ENCODE measurements at regions not wholly inside any gene's neighbourhood (a gene's known extent, or its start where the extent isn't known, plus 50 kb on each side); places are given as distances from the start of the nearest gene placed in this dataset.

- no peaks in the 10 kb centered on the region for H3K36me3 ChIP-seq
- no peaks in the 10 kb centered on the region for H3K27me3 ChIP-seq
- TF ChIP-seq POLR2A (IDR thresholded peaks at IDR 0.05) (no peak), POLR2AphosphoS5 (IDR thresholded peaks at IDR 0.05) (no peak), CTCF (IDR thresholded peaks at IDR 0.05) (no peak)
- no peaks in the 10 kb centered on the region for H3K9me3 ChIP-seq
- no peak overlapping the region for H3K27ac ChIP-seq
- H3K4me1 ChIP-seq: no peaks in the 10 kb centered on the region
- DNase-seq (ENCODE audit: low spot score in 2 of 2): no peak
- no peak overlapping the region for H3K4me3 ChIP-seq
- intact Hi-C loops (cut with DNase I; ENCODE audit: low total_unique reads): no loop called here
Observed at GRCh38 chr5:89441965-89442364, 559.0 kb upstream of the MEF2C start.

- TF ChIP-seq POLR2A (IDR thresholded peaks at IDR 0.05) (no peak), CTCF (IDR thresholded peaks at IDR 0.05) (no peak), POLR2AphosphoS5 (IDR thresholded peaks at IDR 0.05) (no peak)
- Histone ChIP-seq H3K4me3 (no peak overlapping the region), H3K9me3 (no peaks in the 10 kb centered on the region), H3K27me3 (no peaks in the 10 kb centered on the region), H3K4me1 (no peaks in the 10 kb centered on the region), H3K36me3 (no peaks in the 10 kb centered on the region), H3K27ac (no peak overlapping the region)
- no peak for DNase-seq (ENCODE audit: low spot score in 2 of 2)
- intact Hi-C loops (cut with DNase I; ENCODE audit: low total_unique reads): no loop called here
Observed at GRCh38 chr5:89440670-89441069, 557.7 kb upstream of the MEF2C start.

GRCh38 chr5:89437450-89438435, 554.8 kb upstream of the MEF2C start:
- no peaks in the 10 kb centered on the region for H3K27me3 ChIP-seq
- no peak for TF ChIP-seq POLR2AphosphoS5 (IDR thresholded peaks at IDR 0.05)
- TF ChIP-seq CTCF (IDR thresholded peaks at IDR 0.05): no peak
- TF ChIP-seq POLR2A (IDR thresholded peaks at IDR 0.05): no peak
- H3K9me3 ChIP-seq: no peaks in the 10 kb centered on the region

GRCh38 chr5:89436464-89436863, 553.5 kb upstream of the MEF2C start:
- DNase-seq (ENCODE audit: low spot score in 2 of 2): no peak
- intact Hi-C loops (cut with DNase I; ENCODE audit: low total_unique reads): no loop called here
- Histone ChIP-seq H3K4me1 (no peaks in the 10 kb centered on the region), H3K27me3 (no peaks in the 10 kb centered on the region), H3K4me3 (no peak overlapping the region), H3K27ac (no peak overlapping the region), H3K9me3 (no peaks in the 10 kb centered on the region), H3K36me3 (no peaks in the 10 kb centered on the region)
- no peak for TF ChIP-seq POLR2A (IDR thresholded peaks at IDR 0.05)
- no peak for TF ChIP-seq CTCF (IDR thresholded peaks at IDR 0.05)

More at GRCh38 chr5:89437450-89438435, 554.8 kb upstream of the MEF2C start:
- intact Hi-C loops (cut with DNase I; ENCODE audit: low total_unique reads): no loop called here
- no peak overlapping the region for H3K27ac ChIP-seq
- H3K36me3 ChIP-seq: no peaks in the 10 kb centered on the region
- no peaks in the 10 kb centered on the region for H3K4me1 ChIP-seq
- H3K4me3 ChIP-seq: no peak overlapping the region
- DNase-seq (ENCODE audit: low spot score in 2 of 2): no peak

GRCh38 chr5:89435347-89435746, 552.4 kb upstream of the MEF2C start:
- no peak for DNase-seq (ENCODE audit: low spot score in 2 of 2)
- intact Hi-C loops (cut with DNase I; ENCODE audit: low total_unique reads): no loop called here
- H3K27ac ChIP-seq: no peak overlapping the region
- no peaks in the 10 kb centered on the region for H3K27me3 ChIP-seq
- no peaks in the 10 kb centered on the region for H3K4me1 ChIP-seq
- no peak overlapping the region for H3K4me3 ChIP-seq
- TF ChIP-seq POLR2AphosphoS5 (IDR thresholded peaks at IDR 0.05): no peak
- TF ChIP-seq CTCF (IDR thresholded peaks at IDR 0.05): no peak
- no peak for TF ChIP-seq POLR2A (IDR thresholded peaks at IDR 0.05)
- H3K36me3 ChIP-seq: no peaks in the 10 kb centered on the region
- H3K9me3 ChIP-seq: no peaks in the 10 kb centered on the region
